HG02884 (cell line): ENCODE measurements at regions not wholly inside any gene's neighbourhood (a gene's known extent, or its start where the extent isn't known, plus 50 kb on each side); places are given as distances from the start of the nearest gene placed in this dataset.

Experiments
- ATAC-seq: cut with Tn5 transposase; IDR thresholded peaks from one replicate; pipeline ENCODE4 v1.9.1; 2021; ENCODE audit warnings: mild to moderate bottlenecking, moderate library complexity; ENCODE audit not compliant: unreplicated experiment

GRCh38 chr7:33841031-33841430 is 64.3 kb upstream of the BMPER start:
- no peak for ATAC-seq

DNA sequence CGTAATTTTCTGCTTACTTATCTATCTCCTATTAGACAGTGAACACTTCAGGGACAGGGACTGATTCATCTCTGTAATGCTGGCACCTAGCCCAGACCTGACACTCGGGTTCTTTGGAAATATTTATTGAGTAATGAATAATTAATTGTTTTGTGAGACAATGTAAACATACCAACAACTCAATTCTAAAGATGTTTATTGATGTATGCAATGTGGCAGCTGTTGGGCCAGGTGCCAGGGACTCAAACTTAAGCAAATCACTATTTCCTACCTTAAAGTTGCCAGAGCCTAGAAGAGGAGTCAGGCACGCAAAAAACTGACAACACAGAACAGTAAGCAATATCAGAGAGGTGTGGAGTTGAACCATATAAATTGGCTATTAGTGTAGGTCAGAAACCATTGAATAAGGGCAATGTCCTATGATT is 63.6 kb upstream of the BMPER start:
- no peak for ATAC-seq

GRCh38 chr7:33842150-33842549 is 63.2 kb upstream of the BMPER start:
- no peak for ATAC-seq

DNA sequence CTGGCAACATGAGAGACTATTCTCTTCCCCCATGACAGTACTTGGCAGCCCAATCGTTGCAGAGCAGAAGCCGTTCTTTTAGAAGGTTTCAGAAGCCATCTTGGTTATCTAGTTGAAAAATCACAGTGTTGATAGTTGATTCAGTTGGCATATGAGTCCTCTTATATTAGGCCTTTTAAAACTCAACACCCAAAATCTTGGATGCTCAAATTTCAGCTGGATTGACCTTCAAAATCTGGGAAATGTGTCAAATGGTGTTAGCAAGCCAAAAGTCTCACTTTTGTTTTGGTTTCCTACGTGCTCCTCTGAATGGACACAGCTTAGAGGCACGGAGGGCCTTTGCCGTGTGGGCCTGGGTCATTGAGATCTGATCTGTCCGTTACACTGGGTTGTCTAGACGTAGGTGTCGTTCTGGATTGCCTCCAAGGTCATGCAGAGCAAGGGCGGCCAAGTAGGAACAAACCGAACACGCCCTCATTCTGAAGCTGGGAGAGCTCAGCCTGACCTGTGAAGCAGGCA is 59.3 kb upstream of the BMPER start:
- ATAC-seq = no peak

GRCh38 chr7:33849004-33849403 is 56.3 kb upstream of the BMPER start:
- no peak for ATAC-seq

- ATAC-seq = no peak
Measured at GRCh38 chr7:33849971-33850559, 55.3 kb upstream of the BMPER start.

- no peak for ATAC-seq
Measured at GRCh38 chr7:33850768-33851167, 54.6 kb upstream of the BMPER start.

DNA sequence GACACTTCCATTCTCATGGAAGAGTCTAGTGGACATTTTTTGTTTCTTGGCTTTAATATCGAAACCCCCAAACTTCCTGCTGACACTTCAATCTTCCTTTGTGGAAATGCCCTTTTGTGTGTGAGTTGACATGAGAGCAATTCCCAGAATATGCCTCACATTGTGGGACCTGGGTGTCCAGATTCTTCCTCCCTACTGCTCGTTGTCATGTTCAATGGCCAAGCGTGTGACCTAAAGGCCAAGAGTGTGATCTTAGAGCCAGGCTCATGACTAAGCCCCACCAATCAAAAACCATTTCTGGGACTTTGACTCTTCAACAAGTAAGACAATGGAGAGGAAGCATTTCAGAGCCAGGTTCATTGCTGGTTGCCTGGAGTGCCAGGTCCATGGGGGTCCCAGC is 52.5 kb upstream of the BMPER start:
- no peak for ATAC-seq

DNA sequence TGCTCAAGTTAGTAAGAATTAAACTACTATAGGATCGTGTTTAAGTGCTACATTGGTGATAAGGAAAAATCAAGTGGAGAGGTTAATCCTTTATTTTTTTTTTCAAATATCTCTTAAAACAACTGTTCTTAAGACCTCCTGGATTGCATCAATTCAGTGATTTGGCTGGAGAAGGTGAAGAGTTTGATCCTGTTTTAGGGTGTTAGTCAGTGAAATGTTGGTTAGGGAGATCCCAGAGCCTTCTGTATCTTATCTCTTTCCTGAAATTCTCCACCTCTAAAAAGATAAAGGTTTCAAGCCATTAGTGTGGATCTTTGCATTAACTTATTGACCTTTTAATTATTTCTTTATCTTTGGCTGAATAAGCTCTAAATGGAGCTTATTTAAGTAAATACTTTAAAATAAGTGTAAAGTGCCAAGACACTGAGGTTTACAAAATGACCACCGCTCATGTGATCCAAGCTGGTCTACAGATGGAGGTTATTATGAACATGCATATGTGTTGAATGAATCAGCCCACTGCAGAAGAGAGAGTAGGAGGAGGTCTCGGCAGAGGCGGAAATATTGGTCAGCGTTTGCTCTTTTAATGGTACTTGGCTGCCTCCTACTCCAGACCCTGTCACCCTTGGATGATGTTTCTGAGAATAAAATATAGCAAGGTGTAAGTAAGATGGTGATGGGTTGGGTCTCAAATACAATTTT is 51.8 kb upstream of the BMPER start:
- no peak for ATAC-seq

DNA sequence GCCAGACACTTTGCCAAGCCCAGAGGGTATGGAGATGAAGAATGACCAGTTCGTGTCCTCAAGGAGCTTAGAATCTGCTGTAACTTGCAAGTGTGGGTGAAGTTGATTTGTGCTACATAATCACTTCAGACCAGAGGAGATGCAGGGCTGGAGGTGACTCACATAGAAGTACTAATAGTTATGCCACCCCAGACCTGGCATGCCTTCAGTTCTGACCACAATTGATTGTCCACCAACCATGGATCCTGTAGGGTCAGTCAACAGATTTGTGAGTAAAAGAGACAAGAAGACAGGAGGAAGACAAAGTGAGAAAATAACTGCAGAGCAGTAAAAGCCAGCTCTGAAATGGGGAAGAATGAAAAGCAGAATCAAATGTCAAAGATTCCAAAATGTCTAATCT is 51.2 kb upstream of the BMPER start:
- no peak for ATAC-seq

DNA sequence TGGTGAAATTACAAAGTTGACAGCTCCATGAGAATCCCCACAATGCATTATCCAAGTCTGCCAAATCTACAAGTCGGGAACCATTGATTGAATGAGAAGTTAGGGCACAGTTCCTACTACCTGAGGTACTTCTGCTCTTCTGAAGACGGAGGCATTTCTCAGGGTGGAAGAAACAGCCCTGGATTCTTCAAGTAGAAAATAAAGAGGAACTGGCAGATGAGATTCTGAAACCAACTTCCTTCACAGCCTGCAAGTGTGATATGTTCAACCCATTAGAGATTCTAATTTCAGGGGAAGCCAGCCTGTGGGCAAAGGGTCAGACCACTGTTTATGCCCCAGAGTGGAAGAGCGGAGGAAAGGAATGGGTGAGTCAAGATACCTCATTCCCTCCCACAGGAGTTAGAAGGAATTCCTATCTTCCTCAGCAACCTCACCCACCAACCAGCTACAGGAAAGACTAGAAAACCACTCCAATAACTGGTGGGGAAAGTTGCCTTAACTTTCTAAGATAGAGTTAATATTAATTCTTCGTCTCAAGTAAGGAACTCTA is 50.5 kb upstream of the BMPER start:
- ATAC-seq = no peak
